IMR-90 (cell line): ENCODE measurements at regions not wholly inside any gene's neighbourhood (a gene's known extent, or its start where the extent isn't known, plus 50 kb on each side); places are given as distances from the start of the nearest gene placed in this dataset.

Source experiments
- ATAC-seq: fragments of 200-7000 bp; cut with Tn5 transposase; 2 replicates; pipeline ENCODE4 v1.9.1; 2020; ENCODE audit warnings: low read depth, mild to moderate bottlenecking, moderate library complexity
- BruUV-seq: library from RNA; stranded (reverse); fragments of 400-500 nt; replicated peaks from 2 replicates; lab custom pipeline; 2021; lab: Mats Ljungman, UMichigan
- CTCF ChIA-PET: fragments of 300-600 bp; formaldehyde crosslinking; extraction: SDS; loops from one replicate; lab custom pipeline; 2021; ENCODE audit warnings: antibody characterized with exemption; lab: Yijun Ruan, JAX
- POLR2A ChIA-PET: fragments of 300-600 bp; sonication (Branson Sonifier 250); formaldehyde crosslinking; loops from one replicate; lab custom pipeline; 2022; ENCODE audit warnings: antibody characterized with exemption; ENCODE audit not compliant: unreplicated experiment; lab: Charles Lee
- DNase-seq: peaks from one replicate; pipeline ENCODE4 v3.0.0; 2013
- H2AFZ ChIP-seq: replicated peaks from 2 replicates; pipeline ENCODE3; 2013; ENCODE audit warnings: low read length, mild to moderate bottlenecking; ENCODE audit not compliant: poor library complexity
- H2AK5ac ChIP-seq: 2 replicates; pipeline ENCODE4 v1.6.1; 2013; ENCODE audit warnings: low read depth, low read length, inconsistent platforms
- H2AK9ac ChIP-seq: replicated peaks from 2 replicates; pipeline ENCODE3; 2013; ENCODE audit warnings: mild to moderate bottlenecking, low read depth, low read length, moderate library complexity; ENCODE audit not compliant: poor library complexity
- H2BK120ac ChIP-seq: 2 replicates; pipeline ENCODE4 v1.6.1; 2013; ENCODE audit warnings: low read depth, low read length, inconsistent platforms
- H2BK15ac ChIP-seq: 3 replicates; pipeline ENCODE4 v1.6.1; 2013; ENCODE audit warnings: low read depth, low read length, inconsistent platforms
- H2BK20ac ChIP-seq: 2 replicates; pipeline ENCODE4 v1.6.1; 2013; ENCODE audit warnings: low read depth, mild to moderate bottlenecking, inconsistent platforms, low read length, moderate library complexity
- H2BK5ac ChIP-seq: 2 replicates; pipeline ENCODE4 v1.6.1; 2013; ENCODE audit warnings: mild to moderate bottlenecking, low read depth, low read length, inconsistent platforms; ENCODE audit not compliant: poor library complexity, severe bottlenecking
- H3K14ac ChIP-seq: replicated peaks from 2 replicates; pipeline ENCODE4 v1.6.1; 2013; ENCODE audit warnings: low read depth, low read length, inconsistent platforms
- H3K18ac ChIP-seq: 2 replicates; pipeline ENCODE4 v1.6.1; 2013; ENCODE audit warnings: low read depth, low read length, control low read depth
- H3K23ac ChIP-seq: 2 replicates; pipeline ENCODE4 v1.6.1; 2013; ENCODE audit warnings: low read depth, low read length, inconsistent platforms
- H3K27ac ChIP-seq: 2 replicates; pipeline ENCODE4 v1.5.1; 2013; ENCODE audit warnings: mild to moderate bottlenecking, control low read depth, low read length; ENCODE audit not compliant: insufficient read depth
- H3K27me3 ChIP-seq: 2 replicates; pipeline ENCODE4 v1.6.1; 2013; ENCODE audit warnings: low read length; ENCODE audit not compliant: control insufficient read depth, insufficient read depth
- H3K36me3 ChIP-seq: 2 replicates; pipeline ENCODE4 v1.6.1; 2013; ENCODE audit warnings: low read length, mixed read lengths; ENCODE audit not compliant: control insufficient read depth, insufficient read depth
- H3K4ac ChIP-seq: 2 replicates; pipeline ENCODE4 v1.6.1; 2013; ENCODE audit warnings: low read depth, low read length, inconsistent platforms
- H3K4me1 ChIP-seq: 2 replicates; pipeline ENCODE4 v1.6.1; 2013; ENCODE audit warnings: low read length, mixed read lengths; ENCODE audit not compliant: control insufficient read depth, insufficient read depth
- H3K4me2 ChIP-seq: 2 replicates; pipeline ENCODE4 v1.6.1; 2013; ENCODE audit warnings: low read depth, mild to moderate bottlenecking, control low read depth, low read length, moderate library complexity
- H3K4me3 ChIP-seq: 2 replicates; pipeline ENCODE4 v1.5.1; 2013; ENCODE audit warnings: low read depth, mild to moderate bottlenecking, control low read depth, low read length, moderate library complexity; ENCODE audit not compliant: insufficient read depth
- H3K56ac ChIP-seq: 2 replicates; pipeline ENCODE4 v1.6.1; 2013; ENCODE audit warnings: low read length, inconsistent platforms; ENCODE audit not compliant: insufficient read depth; ENCODE audit errors: extremely low read depth
- H3K79me1 ChIP-seq, 2 experiments: 2 replicates each; pipeline ENCODE4 v1.6.1; 2013; ENCODE audit warnings: low read length in 2 of 2, inconsistent platforms in 1 of 2, low read depth in 1 of 2
- H3K9ac ChIP-seq: 2 replicates; pipeline ENCODE4 v1.6.1; 2013; ENCODE audit warnings: low read depth, low read length, control low read depth
- H3K9me1 ChIP-seq: 2 replicates; pipeline ENCODE4 v1.6.1; 2013; ENCODE audit warnings: low read length, inconsistent platforms; ENCODE audit not compliant: insufficient read depth
- H3K9me3 ChIP-seq: 2 replicates; pipeline ENCODE4 v1.6.1; 2013; ENCODE audit warnings: low read length; ENCODE audit not compliant: control insufficient read depth, insufficient read depth
- H4K20me1 ChIP-seq: 2 replicates; pipeline ENCODE4 v1.6.1; 2013; ENCODE audit warnings: low read length, inconsistent platforms; ENCODE audit not compliant: insufficient read depth
- H4K5ac ChIP-seq: 2 replicates; pipeline ENCODE4 v1.6.1; 2013; ENCODE audit warnings: mild to moderate bottlenecking, low read depth, low read length, control low read depth
- H4K8ac ChIP-seq, 2 experiments: 2 replicates each; pipeline ENCODE4 v1.6.1; 2013; ENCODE audit warnings: low read depth in 2 of 2, low read length in 2 of 2, control low read depth in 1 of 2, inconsistent platforms in 1 of 2
- H4K91ac ChIP-seq: 2 replicates; pipeline ENCODE4 v1.6.1; 2013; ENCODE audit warnings: low read depth, low read length, inconsistent platforms; ENCODE audit not compliant: insufficient read depth
- BHLHE40 ChIP-seq: fragments of 150-350 bp; IDR thresholded peaks from 2 replicates; pipeline ENCODE4 v1.6.1; 2016; ENCODE audit warnings: mild to moderate bottlenecking, low read depth, low read length
- CEBPB ChIP-seq: IDR thresholded peaks from 2 replicates; pipeline ENCODE4 v1.6.1; 2012; ENCODE audit warnings: low read depth, low read length, improper control_type of control experiment
- CHD1 ChIP-seq: IDR thresholded peaks from 2 replicates; pipeline ENCODE4 v1.6.1; 2012; ENCODE audit warnings: low read depth, low read length, improper control_type of control experiment
- MAFK ChIP-seq: IDR thresholded peaks from 2 replicates; pipeline ENCODE4 v1.6.1; 2012; ENCODE audit warnings: low read depth, low read length, improper control_type of control experiment
- MAZ ChIP-seq: IDR thresholded peaks from 2 replicates; pipeline ENCODE4 v1.6.1; 2012; ENCODE audit warnings: low read depth, mild to moderate bottlenecking, low read length, improper control_type of control experiment, moderate library complexity, borderline replicate concordance
- MXI1 ChIP-seq: IDR thresholded peaks from 2 replicates; pipeline ENCODE4 v1.6.1; 2012; ENCODE audit warnings: low read depth, mild to moderate bottlenecking, low read length, moderate library complexity, borderline replicate concordance
- NFE2L2 ChIP-seq: fragments of 150-350 bp; IDR thresholded peaks from 2 replicates; pipeline ENCODE4 v1.6.1; 2016; ENCODE audit warnings: low read depth, mild to moderate bottlenecking, low read length
- POLR2A ChIP-seq: IDR thresholded peaks from 2 replicates; pipeline ENCODE4 v1.6.1; 2012; ENCODE audit warnings: mild to moderate bottlenecking, low read depth, low read length
- RAD21 ChIP-seq: IDR thresholded peaks from 2 replicates; pipeline ENCODE4 v1.6.1; 2012; ENCODE audit warnings: low read length, improper control_type of control experiment
- RCOR1 ChIP-seq: IDR thresholded peaks from 2 replicates; pipeline ENCODE4 v1.6.1; 2012; ENCODE audit warnings: mild to moderate bottlenecking, low read length, improper control_type of control experiment; ENCODE audit not compliant: insufficient replicate concordance
- RFX5 ChIP-seq: IDR thresholded peaks from 2 replicates; pipeline ENCODE4 v1.8.0; 2012; ENCODE audit warnings: low read depth, mild to moderate bottlenecking, low read length, moderate library complexity
- SMC3 ChIP-seq: fragments of 150-350 bp; IDR thresholded peaks from 2 replicates; pipeline ENCODE4 v1.6.1; 2016; ENCODE audit warnings: low read depth, mild to moderate bottlenecking, antibody characterized with exemption, low read length, moderate library complexity
- USF2 ChIP-seq: fragments of 150-350 bp; IDR thresholded peaks from 2 replicates; pipeline ENCODE4 v1.6.1; 2017; ENCODE audit warnings: mild to moderate bottlenecking, antibody characterized with exemption, low read length, low read depth
- WGBS, 2 experiments: methylation state at CpG; one replicate each; pipeline versions ENCODE4 v1.1.5 to v1.1.7; 2013; ENCODE audit warnings: missing lambda C conversion rate in 2 of 2; ENCODE audit not compliant: insufficient read length in 1 of 2; ENCODE audit errors: extremely low coverage in 2 of 2; 5-methylcytosine and 5-hydroxymethylcytosine counted together
- dilution Hi-C: fragments of 300-500 bp; cut with HindIII; formaldehyde crosslinking; loops from one replicate; pipeline ENCODE4 v1.14.3; 2018; ENCODE audit warnings: low sequenced_read_pairs; ENCODE audit not compliant: unreplicated experiment
- in situ Hi-C: fragments of 300-500 bp; cut with MboI; formaldehyde crosslinking; loops from 3 replicates; pipeline ENCODE4 v1.14.3; 2019; ENCODE audit warnings: low sequenced_read_pairs, inconsistent platforms, mixed read lengths
- intact Hi-C: fragments of 100-400 bp; cut with micrococcal nuclease; formaldehyde crosslinking; loops from 2 replicates; pipeline ENCODE4 v1.10.0; 2022

GRCh38 chr3:164340273-164340672, 738.0 kb downstream of the SI start:
- ChIA-PET POLR2A (no interaction called here), CTCF (interaction anchor here (0.7 kb wide), 1 partner anchor 1988 kb away, joined by 3 read pairs; no protein-coding TSS in a partner anchor)
- Histone ChIP-seq H3K36me3 (no peaks in the 10 kb centered on the region), H3K23ac (no peak overlapping the region), H3K18ac (no peak overlapping the region), H3K9ac (no peak overlapping the region), H2AFZ (no peak overlapping the region), H3K4me2 (no peak overlapping the region), H2AK5ac (no peak overlapping the region), H2BK5ac (no peak overlapping the region), H2BK20ac (no peak overlapping the region), H3K4ac (no peak overlapping the region), H3K4me1 (no peaks in the 10 kb centered on the region), H3K9me3 (peaks cover 21% of the 10 kb centered on the region), H4K8ac (no peak overlapping the region), H3K4me3 (no peak overlapping the region), H2BK15ac (no peak overlapping the region), H3K27me3 (no peaks in the 10 kb centered on the region), H2BK120ac (no peak overlapping the region), H4K20me1 (no peaks in the 10 kb centered on the region), H4K5ac (no peak overlapping the region), H3K56ac (no peak overlapping the region), H3K14ac (no peak overlapping the region), H3K27ac (no peak overlapping the region), H3K9me1 (no peaks in the 10 kb centered on the region), H4K91ac (no peak overlapping the region), H3K79me1 (no peaks in the 10 kb centered on the region), H2AK9ac (no peak overlapping the region)
- 80% methylated on average over 2 of the region's 8 CpGs; no CpG with 5 or more reads in 1 of the 2 experiments for WGBS, 2 experiments
- dilution Hi-C loops, result no loop called here
- no peak for DNase-seq
- BruUV-seq, result no TSS peak
- in situ Hi-C loops, result no loop called here
- TF ChIP-seq RCOR1 (no peak), CHD1 (no peak), USF2 (no peak), RAD21 (no peak), MXI1 (no peak), SMC3 (no peak), CEBPB (no peak), NFE2L2 (no peak), POLR2A (no peak), RFX5 (no peak), MAFK (no peak), BHLHE40 (no peak), MAZ (no peak)
- no peak for ATAC-seq
- intact Hi-C loops, result no loop called here
